GM06990 (cell line): ENCODE measurements at regions not wholly inside any gene's neighbourhood (a gene's known extent, or its start where the extent isn't known, plus 50 kb on each side); places are given as distances from the start of the nearest gene placed in this dataset.
"Not testable (repeated sequence)": the region's sequence is repeated elsewhere in the genome, so short reads cannot be mapped to it uniquely, and the experiment has no call there.

Experiments
- DNase-seq: peaks from one replicate; pipeline ENCODE4 v3.0.0-alpha.2; 2011; ENCODE audit not compliant: insufficient read length; ENCODE audit errors: extremely low read depth
- H3K27me3 ChIP-seq: replicated peaks from 2 replicates; pipeline ENCODE4 v1.6.0; 2011; ENCODE audit warnings: low read length; ENCODE audit not compliant: control insufficient read depth, insufficient read depth
- H3K36me3 ChIP-seq: 2 replicates; pipeline ENCODE4 v1.5.1; 2011; ENCODE audit warnings: low read length; ENCODE audit not compliant: control insufficient read depth, insufficient read depth
- H3K4me3 ChIP-seq: replicated peaks from 2 replicates; pipeline ENCODE4 v1.5.1; 2011; ENCODE audit warnings: low read depth, mild to moderate bottlenecking, control low read depth, low read length
- TF ChIP-seq, protein P1 (sequence below): IDR thresholded peaks from 2 replicates; pipeline ENCODE4 v1.5.1; 2011; ENCODE audit warnings: low read length, control low read depth, mild to moderate bottlenecking, inconsistent platforms; ENCODE audit not compliant: insufficient read depth, poor library complexity, severe bottlenecking

DNA sequence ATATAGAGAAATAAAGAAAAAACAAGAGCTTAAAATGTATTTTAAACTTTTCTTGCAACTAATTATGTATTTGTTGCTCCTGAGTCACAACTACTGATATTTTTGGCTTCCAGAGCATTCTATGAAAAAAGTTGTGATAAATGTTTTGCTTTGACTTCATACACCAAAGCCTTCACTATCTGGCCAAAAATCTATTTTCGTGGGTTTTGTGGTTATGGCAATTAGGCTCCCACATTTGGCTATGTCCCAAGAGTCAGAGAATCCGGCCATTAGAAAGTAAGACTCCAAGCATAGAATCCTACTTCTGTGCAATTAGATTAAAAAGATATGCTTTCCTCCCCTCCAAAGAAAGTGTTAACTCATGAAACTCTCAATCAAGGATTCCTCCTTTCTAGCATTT, 1456.1 kb upstream of the ACVR2A start:
- Histone ChIP-seq H3K4me3 (no peak overlapping the region), H3K27me3 (no peaks in the 10 kb centered on the region), H3K36me3 (no peaks in the 10 kb centered on the region)
- DNase-seq, result no peak
- TF ChIP-seq, protein P1, sequence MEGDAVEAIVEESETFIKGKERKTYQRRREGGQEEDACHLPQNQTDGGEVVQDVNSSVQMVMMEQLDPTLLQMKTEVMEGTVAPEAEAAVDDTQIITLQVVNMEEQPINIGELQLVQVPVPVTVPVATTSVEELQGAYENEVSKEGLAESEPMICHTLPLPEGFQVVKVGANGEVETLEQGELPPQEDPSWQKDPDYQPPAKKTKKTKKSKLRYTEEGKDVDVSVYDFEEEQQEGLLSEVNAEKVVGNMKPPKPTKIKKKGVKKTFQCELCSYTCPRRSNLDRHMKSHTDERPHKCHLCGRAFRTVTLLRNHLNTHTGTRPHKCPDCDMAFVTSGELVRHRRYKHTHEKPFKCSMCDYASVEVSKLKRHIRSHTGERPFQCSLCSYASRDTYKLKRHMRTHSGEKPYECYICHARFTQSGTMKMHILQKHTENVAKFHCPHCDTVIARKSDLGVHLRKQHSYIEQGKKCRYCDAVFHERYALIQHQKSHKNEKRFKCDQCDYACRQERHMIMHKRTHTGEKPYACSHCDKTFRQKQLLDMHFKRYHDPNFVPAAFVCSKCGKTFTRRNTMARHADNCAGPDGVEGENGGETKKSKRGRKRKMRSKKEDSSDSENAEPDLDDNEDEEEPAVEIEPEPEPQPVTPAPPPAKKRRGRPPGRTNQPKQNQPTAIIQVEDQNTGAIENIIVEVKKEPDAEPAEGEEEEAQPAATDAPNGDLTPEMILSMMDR, result no peak

DNA sequence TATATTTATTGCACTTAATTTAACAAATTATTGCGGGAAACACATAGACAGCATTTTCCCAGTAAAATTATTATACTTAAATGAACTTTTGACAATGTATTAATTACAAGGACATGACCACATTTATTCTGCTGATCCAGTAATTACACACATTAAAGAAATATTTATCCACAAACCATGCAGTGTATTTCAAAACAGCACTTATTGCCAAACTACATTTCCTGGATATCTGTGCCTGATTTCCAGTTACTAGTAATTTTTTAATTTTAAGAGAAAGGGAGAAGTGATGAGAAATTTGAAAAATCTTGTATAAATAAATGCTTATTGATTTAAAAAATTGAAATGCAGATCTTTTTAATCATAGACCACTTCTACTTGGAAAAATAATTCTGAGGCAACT, 1458.7 kb upstream of the ACVR2A start:
- H3K36me3 ChIP-seq, result no peaks in the 10 kb centered on the region
- no peaks in the 10 kb centered on the region for H3K27me3 ChIP-seq
- no peak for DNase-seq
- no peak overlapping the region for H3K4me3 ChIP-seq
- TF ChIP-seq, protein P1, result no peak

DNA sequence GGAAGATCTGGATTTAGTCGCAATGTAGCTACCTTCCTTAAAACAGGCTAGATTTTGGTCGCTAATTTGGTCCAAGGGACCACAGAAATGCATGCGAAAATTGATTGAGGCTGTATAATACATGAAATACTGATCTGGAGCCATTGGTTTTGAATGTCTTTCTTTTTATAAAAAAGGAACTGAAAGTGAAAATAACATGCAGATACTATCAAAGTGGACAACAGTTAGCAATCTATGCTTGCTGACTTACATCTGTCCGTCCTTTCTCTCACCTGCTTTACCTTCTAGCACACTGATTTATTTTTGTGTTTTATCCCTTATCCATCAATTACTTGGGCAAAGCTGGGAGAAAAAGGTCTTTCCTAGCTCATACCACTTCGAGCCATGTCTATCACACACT, 1459.8 kb upstream of the ACVR2A start:
- Histone ChIP-seq H3K36me3 (no peaks in the 10 kb centered on the region), H3K27me3 (no peaks in the 10 kb centered on the region), H3K4me3 (no peak overlapping the region)
- TF ChIP-seq, protein P1, result no peak
- DNase-seq, result no peak

DNA sequence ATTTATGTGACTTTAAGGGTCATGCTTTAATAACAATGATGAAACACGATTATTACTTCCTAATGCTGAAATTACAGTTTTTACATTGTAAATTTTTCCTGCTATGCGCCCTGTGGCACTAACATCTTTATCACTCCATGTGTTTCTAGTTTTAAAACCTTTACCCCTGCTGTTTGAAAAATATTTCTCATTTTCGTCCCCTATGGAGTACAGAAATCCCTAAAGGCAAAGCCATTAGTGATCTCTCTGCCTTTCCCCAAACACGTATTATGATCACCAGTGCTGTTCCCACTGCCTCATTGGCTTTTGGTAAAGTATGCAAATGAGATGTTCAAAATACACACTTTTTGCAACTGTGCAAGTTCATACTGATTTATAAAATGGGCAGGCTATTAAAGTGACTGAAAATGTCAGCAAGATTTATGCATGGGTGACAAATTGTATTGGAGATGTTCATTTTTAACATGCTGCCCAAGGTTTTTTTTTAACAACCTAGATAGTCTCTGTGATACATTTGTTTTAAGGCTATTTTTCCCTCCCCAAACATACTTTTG, 1468.2 kb upstream of the ACVR2A start:
- no peak for DNase-seq
- TF ChIP-seq, protein P1, result no peak

DNA sequence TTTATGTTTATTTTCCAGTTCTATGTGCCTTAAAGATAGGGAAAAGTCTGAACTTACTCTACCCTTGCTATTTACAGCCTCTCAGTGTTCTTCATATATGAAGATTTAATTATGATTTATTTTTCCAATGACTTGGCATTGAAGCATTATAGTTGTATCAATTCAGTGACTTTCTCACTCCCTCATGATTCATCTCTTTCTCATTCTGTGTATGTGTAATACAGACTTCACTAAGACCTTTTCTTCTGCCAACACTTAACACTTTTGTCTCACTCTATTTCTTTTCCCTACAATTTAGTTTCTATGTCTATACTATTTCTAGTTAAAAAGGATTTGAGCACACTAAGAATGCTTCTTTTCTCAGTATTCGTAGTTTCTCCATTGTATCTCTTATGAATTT, 1470.3 kb upstream of the ACVR2A start:
- no peak for DNase-seq

More for the DNA sequence above, 1468.2 kb upstream of the ACVR2A start:
- H3K4me3 ChIP-seq, result no peak overlapping the region
- H3K27me3 ChIP-seq, result no peaks in the 10 kb centered on the region
- H3K36me3 ChIP-seq, result no peaks in the 10 kb centered on the region

DNA sequence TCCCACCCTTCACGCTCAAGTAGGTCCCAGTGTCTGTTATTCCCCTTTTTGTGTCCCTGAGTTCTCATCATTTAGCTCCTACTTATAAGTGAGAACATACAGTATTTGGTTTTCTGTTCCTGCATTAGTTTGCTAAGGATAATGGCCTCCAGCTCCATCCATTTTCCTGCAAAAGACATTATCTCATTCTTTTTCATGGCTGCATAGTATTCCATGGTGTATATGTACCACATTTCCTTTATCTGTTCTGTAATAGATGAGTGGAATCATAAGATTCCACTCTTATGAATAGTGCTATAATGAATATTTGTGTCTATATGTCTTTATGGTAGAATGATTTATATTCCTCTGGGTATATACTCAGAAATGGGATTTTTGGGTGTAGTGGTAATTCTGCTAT, 1473.5 kb upstream of the ACVR2A start:
- not testable (repeated sequence) for H3K27me3 ChIP-seq, H3K4me3 ChIP-seq, H3K36me3 ChIP-seq, DNase-seq

More for the DNA sequence above, 1470.3 kb upstream of the ACVR2A start:
- no peaks in the 10 kb centered on the region for H3K36me3 ChIP-seq
- no peak overlapping the region for H3K4me3 ChIP-seq
- no peaks in the 10 kb centered on the region for H3K27me3 ChIP-seq
- TF ChIP-seq, protein P1, result no peak
